ENCODE measurements at regions not wholly inside any gene's neighbourhood (a gene's known extent, or its start where the extent isn't known, plus 50 kb on each side); places are given as distances from the start of the nearest gene placed in this dataset.

DNA sequence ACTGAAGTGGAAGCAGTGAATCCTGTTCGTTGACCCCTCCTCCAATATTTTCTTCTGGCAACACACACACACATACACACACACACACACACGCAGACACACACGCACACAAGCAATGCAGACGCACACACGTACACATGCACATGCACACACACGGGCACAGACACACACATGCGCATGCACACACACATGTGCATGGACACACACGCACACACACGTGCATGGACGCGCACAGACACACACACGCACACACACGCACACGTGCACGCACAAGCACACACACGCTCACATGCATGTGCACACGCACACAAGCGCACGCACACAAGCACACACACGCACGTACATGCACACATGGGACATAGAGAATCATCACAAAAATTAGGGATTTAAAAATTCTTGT is 488.2 kb upstream of the TPK1 start:
- TF ChIP-seq EZH2 (IDR thresholded peaks at IDR 0.05; ENCODE audit: borderline replicate concordance, insufficient read depth, low read depth, low read length, poor library complexity, severe bottlenecking): no peak
- TF ChIP-seq, protein P1, sequence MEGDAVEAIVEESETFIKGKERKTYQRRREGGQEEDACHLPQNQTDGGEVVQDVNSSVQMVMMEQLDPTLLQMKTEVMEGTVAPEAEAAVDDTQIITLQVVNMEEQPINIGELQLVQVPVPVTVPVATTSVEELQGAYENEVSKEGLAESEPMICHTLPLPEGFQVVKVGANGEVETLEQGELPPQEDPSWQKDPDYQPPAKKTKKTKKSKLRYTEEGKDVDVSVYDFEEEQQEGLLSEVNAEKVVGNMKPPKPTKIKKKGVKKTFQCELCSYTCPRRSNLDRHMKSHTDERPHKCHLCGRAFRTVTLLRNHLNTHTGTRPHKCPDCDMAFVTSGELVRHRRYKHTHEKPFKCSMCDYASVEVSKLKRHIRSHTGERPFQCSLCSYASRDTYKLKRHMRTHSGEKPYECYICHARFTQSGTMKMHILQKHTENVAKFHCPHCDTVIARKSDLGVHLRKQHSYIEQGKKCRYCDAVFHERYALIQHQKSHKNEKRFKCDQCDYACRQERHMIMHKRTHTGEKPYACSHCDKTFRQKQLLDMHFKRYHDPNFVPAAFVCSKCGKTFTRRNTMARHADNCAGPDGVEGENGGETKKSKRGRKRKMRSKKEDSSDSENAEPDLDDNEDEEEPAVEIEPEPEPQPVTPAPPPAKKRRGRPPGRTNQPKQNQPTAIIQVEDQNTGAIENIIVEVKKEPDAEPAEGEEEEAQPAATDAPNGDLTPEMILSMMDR (IDR thresholded peaks at IDR 0.05): no peak
